ENCODE measurements at regions not wholly inside any gene's neighbourhood (a gene's known extent, or its start where the extent isn't known, plus 50 kb on each side); places are given as distances from the start of the nearest gene placed in this dataset.

DNA sequence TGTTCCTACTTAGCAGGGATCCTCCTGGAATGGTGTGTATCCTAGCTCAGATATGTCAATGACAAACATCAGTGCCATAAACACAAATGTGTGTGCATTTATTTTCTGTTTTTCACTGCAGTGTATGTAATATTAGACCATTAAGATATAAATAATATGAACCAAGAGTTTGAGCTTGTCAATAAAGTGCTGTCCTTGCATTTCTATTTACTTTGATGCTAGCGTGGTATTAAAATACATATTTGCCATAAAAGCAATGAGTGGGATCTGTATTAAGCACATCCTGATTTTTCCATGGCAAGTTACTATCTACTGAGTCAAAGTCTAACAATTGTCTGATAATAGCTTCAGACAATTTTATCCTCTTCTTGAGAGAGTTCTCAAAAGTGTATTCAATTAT is 157.6 kb downstream of the DIRAS2 start:
- TF ChIP-seq, protein P1, sequence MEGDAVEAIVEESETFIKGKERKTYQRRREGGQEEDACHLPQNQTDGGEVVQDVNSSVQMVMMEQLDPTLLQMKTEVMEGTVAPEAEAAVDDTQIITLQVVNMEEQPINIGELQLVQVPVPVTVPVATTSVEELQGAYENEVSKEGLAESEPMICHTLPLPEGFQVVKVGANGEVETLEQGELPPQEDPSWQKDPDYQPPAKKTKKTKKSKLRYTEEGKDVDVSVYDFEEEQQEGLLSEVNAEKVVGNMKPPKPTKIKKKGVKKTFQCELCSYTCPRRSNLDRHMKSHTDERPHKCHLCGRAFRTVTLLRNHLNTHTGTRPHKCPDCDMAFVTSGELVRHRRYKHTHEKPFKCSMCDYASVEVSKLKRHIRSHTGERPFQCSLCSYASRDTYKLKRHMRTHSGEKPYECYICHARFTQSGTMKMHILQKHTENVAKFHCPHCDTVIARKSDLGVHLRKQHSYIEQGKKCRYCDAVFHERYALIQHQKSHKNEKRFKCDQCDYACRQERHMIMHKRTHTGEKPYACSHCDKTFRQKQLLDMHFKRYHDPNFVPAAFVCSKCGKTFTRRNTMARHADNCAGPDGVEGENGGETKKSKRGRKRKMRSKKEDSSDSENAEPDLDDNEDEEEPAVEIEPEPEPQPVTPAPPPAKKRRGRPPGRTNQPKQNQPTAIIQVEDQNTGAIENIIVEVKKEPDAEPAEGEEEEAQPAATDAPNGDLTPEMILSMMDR (conservative IDR thresholded peaks at IDR 0.05; ENCODE audit: low read depth, low read length), result no peak
- TF ChIP-seq EZH2 (IDR thresholded peaks at IDR 0.05; ENCODE audit: borderline replicate concordance, low read depth, low read length, poor library complexity, severe bottlenecking), result no peak
